B cell (primary cell): ENCODE measurements at regions not wholly inside any gene's neighbourhood (a gene's known extent, or its start where the extent isn't known, plus 50 kb on each side); places are given as distances from the start of the nearest gene placed in this dataset.
"Not testable (repeated sequence)": the region's sequence is repeated elsewhere in the genome, so short reads cannot be mapped to it uniquely, and the experiment has no call there.

ENCODE experiments used
- EZH2 ChIP-seq: IDR thresholded peaks from 2 replicates; pipeline ENCODE4 v1.6.1; 2012; ENCODE audit warnings: borderline replicate concordance, low read depth, mild to moderate bottlenecking, moderate library complexity, low read length; ENCODE audit not compliant: insufficient read depth, poor library complexity, severe bottlenecking
- TF ChIP-seq, protein P1 (sequence below): fragments of 200-600 bp; IDR thresholded peaks from one replicate; pipeline ENCODE4 v1.8.0; 2022; ENCODE audit warnings: antibody characterized with exemption, mild to moderate bottlenecking

DNA sequence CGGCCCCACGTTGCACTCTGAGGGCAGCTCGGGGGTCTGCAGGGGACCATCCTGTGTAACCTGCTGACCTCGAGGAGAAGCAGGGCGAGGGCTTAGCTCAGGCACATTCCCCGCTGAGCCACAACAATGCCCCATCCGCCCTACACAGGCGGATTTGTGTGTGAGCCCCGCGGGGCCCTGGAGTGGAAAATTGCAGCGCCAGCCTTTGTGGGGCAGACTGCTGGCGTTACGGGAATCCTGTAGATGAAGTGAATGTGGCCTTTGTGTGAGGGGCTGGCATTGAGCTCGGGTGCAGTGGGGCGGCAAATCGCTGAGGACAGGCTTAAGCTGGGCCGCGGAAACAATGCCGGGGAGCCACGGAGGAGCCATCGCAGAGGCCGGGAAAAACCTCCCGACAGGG, 3970.3 kb upstream of the TPTE start:
- TF ChIP-seq, protein P1, sequence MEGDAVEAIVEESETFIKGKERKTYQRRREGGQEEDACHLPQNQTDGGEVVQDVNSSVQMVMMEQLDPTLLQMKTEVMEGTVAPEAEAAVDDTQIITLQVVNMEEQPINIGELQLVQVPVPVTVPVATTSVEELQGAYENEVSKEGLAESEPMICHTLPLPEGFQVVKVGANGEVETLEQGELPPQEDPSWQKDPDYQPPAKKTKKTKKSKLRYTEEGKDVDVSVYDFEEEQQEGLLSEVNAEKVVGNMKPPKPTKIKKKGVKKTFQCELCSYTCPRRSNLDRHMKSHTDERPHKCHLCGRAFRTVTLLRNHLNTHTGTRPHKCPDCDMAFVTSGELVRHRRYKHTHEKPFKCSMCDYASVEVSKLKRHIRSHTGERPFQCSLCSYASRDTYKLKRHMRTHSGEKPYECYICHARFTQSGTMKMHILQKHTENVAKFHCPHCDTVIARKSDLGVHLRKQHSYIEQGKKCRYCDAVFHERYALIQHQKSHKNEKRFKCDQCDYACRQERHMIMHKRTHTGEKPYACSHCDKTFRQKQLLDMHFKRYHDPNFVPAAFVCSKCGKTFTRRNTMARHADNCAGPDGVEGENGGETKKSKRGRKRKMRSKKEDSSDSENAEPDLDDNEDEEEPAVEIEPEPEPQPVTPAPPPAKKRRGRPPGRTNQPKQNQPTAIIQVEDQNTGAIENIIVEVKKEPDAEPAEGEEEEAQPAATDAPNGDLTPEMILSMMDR, result not testable (repeated sequence)
- not testable (repeated sequence) for TF ChIP-seq EZH2
